Neuron (in vitro differentiated cells): ENCODE measurements at regions not wholly inside any gene's neighbourhood (a gene's known extent, or its start where the extent isn't known, plus 50 kb on each side); places are given as distances from the start of the nearest gene placed in this dataset.
"Not testable (repeated sequence)": the region's sequence is repeated elsewhere in the genome, so short reads cannot be mapped to it uniquely, and the experiment has no call there.

Source experiments
- H2AFZ ChIP-seq: one replicate; pipeline ENCODE4 v1.6.1; 2013; ENCODE audit warnings: low read depth, mild to moderate bottlenecking, inconsistent platforms, low read length, moderate library complexity
- H3K27me3 ChIP-seq: one replicate; pipeline ENCODE4 v1.6.1; 2013; ENCODE audit warnings: low read length; ENCODE audit not compliant: insufficient read depth
- H3K36me3 ChIP-seq: one replicate; pipeline ENCODE4 v1.6.1; 2013; ENCODE audit warnings: low read length; ENCODE audit not compliant: insufficient read depth
- H3K4me1 ChIP-seq: one replicate; pipeline ENCODE4 v1.6.1; 2013; ENCODE audit warnings: low read length; ENCODE audit not compliant: insufficient read depth
- H3K4me3 ChIP-seq: 2 replicates; pipeline ENCODE4 v1.5.1; 2013; ENCODE audit warnings: mild to moderate bottlenecking, low read length, moderate library complexity
- H3K9me3 ChIP-seq: one replicate; pipeline ENCODE4 v1.6.1; 2013; ENCODE audit warnings: low read length

DNA sequence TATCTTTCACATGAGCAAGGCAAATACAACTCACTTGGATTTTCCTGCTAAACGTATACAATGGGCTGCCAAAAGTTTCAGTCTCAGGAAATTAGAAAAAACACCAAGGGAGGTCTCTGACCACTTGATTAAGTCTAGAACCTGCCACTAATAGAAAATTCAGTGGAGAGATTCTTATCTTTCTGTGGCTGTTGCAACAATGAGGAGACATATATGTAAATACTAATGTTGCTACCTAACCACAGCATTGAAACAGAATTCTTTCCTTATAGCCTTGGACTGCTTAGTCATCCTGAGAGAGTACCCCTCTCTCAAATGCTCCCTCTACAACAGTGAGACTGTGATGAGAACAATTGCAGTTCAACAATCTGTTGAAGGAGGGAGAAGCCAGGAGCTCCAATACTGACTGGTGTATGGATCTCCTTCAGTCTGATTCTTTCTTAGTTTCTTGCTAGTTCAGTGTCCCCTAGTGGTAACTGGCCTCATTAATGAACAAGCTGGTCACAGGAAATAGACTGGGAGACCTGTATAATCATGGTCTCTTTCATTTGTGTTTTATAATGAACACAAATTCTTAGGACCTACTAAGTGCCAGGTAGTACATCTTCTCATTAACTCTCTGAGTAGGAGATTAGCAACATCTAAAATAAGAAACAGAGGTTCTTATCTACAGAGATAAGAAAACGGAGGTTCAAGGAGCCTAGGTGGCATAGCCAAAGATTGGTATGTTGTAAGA, 164.5 kb downstream of the SLC38A4 start:
- no peaks in the 10 kb centered on the region for H3K9me3 ChIP-seq
- no peaks in the 10 kb centered on the region for H3K4me1 ChIP-seq
- no peak overlapping the region for H3K4me3 ChIP-seq
- no peaks in the 10 kb centered on the region for H3K27me3 ChIP-seq
- no peak overlapping the region for H2AFZ ChIP-seq
- H3K36me3 ChIP-seq = no peaks in the 10 kb centered on the region

DNA sequence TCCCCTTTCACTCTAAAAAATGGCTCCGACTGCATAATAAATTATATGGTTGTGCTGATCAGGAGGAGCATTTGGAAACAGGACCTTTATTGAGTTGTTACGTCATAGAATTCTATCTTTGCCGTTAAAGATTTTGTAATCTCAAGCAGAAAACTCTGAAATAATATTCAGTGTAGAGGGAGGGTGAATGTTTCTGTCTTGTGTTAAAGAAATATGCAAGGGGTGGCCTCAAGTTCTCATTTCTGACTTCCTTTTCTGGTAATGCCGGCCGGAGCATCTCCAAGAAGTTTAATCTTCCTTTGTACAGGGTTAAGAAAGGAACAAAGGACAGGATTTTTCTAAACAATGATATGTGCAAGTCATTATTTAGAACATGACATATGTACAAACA, 165.1 kb downstream of the SLC38A4 start:
- Histone ChIP-seq H3K4me3 (no peak overlapping the region), H3K4me1 (no peaks in the 10 kb centered on the region)

DNA sequence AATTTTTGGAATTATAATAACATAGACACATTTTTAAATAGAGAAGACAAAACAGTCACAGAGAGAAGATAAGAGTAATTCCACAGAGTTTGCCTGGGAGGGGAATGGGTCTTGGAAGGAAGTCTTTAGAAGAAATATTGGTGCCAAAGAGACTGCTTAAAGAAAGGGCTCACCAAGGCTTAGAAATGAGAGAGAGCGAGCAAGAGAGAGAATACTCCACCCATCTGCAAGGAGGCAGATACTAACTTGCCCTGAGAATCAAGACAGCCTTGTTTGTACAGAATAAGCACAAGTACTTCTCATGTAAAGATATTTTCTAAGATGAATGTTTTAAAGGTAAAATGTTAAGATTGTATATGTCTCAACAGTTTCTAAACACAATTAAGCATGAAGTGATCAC, 165.5 kb downstream of the SLC38A4 start:
- no peaks in the 10 kb centered on the region for H3K27me3 ChIP-seq
- no peaks in the 10 kb centered on the region for H3K9me3 ChIP-seq
- no peak overlapping the region for H2AFZ ChIP-seq
- H3K4me1 ChIP-seq = no peaks in the 10 kb centered on the region
- H3K4me3 ChIP-seq = no peak overlapping the region
- H3K36me3 ChIP-seq = no peaks in the 10 kb centered on the region

More for the DNA sequence above, 165.1 kb downstream of the SLC38A4 start:
- H3K9me3 ChIP-seq = no peaks in the 10 kb centered on the region
- no peaks in the 10 kb centered on the region for H3K27me3 ChIP-seq
- H2AFZ ChIP-seq = no peak overlapping the region
- H3K36me3 ChIP-seq = no peaks in the 10 kb centered on the region

DNA sequence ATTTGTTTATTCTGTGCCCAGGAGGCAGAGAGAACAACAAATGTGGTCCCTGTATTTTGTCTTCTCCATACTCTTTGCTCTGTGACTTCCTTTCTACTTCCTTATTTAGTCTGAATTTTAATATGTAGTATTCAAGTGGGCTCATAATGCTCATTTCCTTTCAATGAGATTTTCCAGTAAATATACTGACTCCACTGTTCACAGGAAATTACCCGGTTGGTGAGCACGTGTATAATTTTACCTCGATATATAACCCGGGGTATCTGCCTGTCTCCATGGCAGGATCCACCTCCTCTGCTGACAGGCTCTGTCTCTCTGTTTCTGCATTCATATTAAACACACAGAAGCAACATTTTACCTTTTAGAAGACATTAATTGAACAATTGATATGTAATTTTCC, 166.0 kb downstream of the SLC38A4 start:
- no peaks in the 10 kb centered on the region for H3K4me1 ChIP-seq
- H3K27me3 ChIP-seq = no peaks in the 10 kb centered on the region
- no peak overlapping the region for H3K4me3 ChIP-seq
- H3K36me3 ChIP-seq = no peaks in the 10 kb centered on the region
- H2AFZ ChIP-seq = no peak overlapping the region
- H3K9me3 ChIP-seq = no peaks in the 10 kb centered on the region

DNA sequence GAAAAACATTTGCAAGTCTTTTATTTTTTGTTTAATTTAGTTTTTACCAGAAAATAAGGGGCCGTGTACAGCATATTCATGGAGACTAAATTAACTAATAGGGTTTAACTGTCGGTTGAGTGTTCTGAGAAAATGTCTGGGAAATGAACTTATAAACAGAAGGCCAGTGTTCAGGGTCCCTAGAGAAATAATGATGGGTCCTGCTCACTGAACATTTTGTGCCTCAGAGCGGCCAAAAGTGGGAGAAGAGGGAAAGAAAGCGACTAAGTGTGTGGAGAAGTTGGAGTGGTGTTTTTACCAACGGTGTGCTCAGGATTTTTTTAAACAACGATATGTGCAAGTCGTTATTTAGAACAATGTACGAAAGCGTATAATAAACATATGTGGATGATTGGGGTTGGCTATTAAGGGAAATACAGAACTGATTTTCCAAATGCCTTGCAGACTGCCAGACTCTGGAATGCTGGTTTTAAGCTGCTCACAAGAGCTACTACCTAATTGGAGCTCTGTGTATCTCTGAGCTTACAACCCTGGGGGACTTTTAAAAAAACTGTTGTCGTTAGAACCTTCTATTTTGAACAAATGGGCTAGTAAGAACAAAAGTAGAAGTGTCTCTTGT, 166.7 kb downstream of the SLC38A4 start:
- Histone ChIP-seq H3K4me3 (no peak overlapping the region), H2AFZ (no peak overlapping the region), H3K36me3 (no peaks in the 10 kb centered on the region), H3K9me3 (no peaks in the 10 kb centered on the region), H3K27me3 (no peaks in the 10 kb centered on the region), H3K4me1 (no peaks in the 10 kb centered on the region)

DNA sequence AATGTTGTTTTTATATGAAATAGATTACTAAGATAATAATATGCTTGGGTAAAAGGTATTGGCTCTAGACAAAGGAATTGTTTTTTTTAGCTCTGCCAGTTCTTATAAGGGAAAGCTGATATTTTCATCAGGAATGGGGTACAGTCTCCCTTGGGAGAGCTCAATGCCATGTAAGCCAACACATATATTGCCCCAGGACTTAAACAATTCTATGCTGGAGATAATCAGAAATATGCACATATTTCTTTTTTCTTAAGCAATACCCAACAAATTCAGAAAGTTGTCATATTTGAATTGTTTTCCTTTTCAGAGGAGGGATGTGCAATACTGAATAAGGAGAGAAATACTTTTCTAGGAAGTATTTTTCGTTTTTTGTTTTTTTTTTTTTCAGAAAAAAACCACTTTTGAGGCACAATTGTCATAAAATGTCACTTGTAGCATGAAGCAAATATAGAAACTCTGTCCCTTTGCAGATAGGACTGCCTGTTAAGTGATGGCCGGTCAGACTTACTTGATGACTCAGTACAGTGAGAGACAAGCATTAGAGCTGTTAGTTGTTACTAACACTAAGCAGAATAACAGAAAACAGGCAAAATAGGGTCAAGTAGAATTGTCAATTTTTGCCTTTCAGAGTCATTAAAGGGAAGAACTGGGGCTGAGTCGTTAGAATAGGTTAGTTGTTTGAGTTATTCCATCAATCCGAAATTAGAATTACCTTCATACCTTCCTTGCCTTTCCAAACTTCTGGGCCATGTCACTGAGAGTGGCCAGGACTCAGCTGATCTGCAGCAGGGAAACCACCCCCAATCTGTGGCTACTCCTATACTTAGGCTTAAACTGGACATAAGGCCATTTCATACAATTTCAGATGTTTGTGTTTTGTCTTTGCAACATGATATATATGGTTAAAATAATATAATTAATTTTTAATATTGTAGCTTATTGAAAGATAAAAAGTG, 168.1 kb downstream of the SLC38A4 start:
- no peaks in the 10 kb centered on the region for H3K4me1 ChIP-seq
- no peaks in the 10 kb centered on the region for H3K36me3 ChIP-seq
- no peak overlapping the region for H3K4me3 ChIP-seq
- no peaks in the 10 kb centered on the region for H3K9me3 ChIP-seq
- no peak overlapping the region for H2AFZ ChIP-seq
- H3K27me3 ChIP-seq = no peaks in the 10 kb centered on the region

DNA sequence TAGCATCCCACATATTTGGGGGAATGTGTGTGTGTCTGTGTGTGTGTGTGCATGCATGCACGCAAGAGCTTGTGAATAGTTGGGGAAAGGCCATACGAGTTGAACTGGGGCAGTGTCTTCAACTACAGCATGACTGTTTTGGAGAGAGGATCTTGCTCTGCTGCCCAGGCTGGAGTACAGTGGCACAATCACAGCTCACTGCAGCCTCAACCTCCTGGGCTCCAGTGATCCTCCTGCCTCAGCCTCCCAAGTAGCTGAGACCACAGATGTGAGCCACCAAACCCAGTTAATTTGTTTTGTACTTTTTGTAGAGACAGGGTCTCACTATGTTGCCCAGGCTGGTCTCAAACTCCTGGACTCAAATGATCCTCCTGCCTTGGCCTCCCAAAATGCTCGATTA, 169.8 kb downstream of the SLC38A4 start:
- H3K4me1 ChIP-seq, H3K27me3 ChIP-seq, H3K9me3 ChIP-seq, H3K4me3 ChIP-seq, H2AFZ ChIP-seq, H3K36me3 ChIP-seq: not testable (repeated sequence)

DNA sequence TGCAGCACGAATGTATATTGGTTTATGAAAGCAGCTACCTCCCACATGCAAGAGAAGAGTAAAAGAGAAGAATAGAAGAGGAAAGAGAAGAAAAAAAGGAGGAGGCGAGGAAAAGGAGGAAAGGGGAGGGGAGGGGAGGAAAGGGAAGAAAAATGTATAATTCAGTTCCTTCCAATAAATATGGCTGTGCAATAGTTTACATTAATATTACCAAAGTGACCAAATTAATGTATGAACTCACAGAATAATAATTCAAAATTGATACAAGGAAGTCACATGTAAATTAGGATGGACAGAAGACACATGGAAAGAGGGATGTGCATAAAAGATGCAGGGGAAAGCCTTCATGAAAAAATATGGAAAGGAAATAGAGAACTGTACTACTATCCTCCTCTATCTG, 172.5 kb downstream of the SLC38A4 start:
- Histone ChIP-seq H3K9me3 (no peaks in the 10 kb centered on the region), H3K27me3 (no peaks in the 10 kb centered on the region), H3K4me3 (no peak overlapping the region), H3K4me1 (no peaks in the 10 kb centered on the region), H3K36me3 (no peaks in the 10 kb centered on the region), H2AFZ (no peak overlapping the region)

DNA sequence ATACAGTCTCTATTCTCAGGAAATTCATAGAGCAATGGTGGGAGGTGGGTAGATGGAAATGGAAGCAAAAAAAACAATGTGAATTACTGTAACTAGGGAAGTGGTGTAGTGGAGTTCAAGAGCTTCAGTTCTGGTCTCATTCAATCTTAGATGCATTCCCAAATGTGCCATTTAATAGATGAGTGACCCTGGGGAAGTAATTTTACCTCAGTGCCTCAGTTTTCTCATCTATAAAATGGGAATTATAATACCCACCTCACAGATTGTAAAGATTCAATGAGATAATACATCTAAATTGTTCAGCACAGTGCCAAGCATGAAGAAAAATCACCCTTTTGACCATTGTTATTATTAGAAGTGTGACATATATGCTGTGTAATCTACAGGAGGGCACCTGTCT, 173.1 kb downstream of the SLC38A4 start:
- H3K4me1 ChIP-seq = no peaks in the 10 kb centered on the region
- H3K4me3 ChIP-seq = no peak overlapping the region
- no peak overlapping the region for H2AFZ ChIP-seq
- no peaks in the 10 kb centered on the region for H3K36me3 ChIP-seq
- no peaks in the 10 kb centered on the region for H3K9me3 ChIP-seq
- no peaks in the 10 kb centered on the region for H3K27me3 ChIP-seq

DNA sequence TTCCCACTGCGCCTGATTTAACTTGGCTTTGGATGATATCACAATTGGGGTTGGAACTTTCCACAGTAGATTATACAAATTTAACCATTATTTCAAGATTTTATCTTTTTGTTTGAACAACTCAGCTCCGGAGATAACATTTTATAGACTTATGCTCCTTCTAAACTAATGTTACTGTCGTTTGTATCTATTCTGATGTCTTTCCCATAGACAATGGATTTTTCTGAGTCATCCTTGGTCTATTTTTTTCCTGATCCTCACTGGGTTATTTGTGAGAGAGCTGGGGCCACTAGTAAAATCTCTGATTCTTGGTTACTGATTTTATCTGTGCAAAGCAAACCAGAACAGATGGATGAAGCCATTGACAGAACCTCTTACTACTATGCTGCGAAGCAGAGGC, 175.1 kb downstream of the SLC38A4 start:
- H3K4me3 ChIP-seq = no peak overlapping the region

DNA sequence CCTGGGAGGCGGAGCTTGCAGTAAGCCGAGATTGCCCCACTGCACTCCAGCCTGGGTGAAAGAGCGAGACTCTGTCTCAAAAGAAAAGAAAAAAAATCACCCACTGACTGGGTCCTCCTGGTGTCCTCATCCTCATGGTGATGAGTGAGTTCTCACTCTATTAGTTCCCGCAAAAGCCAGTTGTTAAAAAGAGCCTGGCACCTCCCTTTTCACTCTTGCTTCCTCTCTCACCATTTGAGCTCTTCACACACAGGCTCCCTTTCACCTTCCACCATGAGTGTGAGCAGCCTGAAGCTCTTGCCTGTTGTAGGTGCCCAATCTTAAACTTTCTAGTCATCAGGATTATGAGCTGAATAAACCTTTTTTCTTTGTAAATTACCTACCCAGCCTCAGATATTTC, 176.4 kb downstream of the SLC38A4 start:
- no peaks in the 10 kb centered on the region for H3K27me3 ChIP-seq
- H3K9me3 ChIP-seq = no peaks in the 10 kb centered on the region
- H2AFZ ChIP-seq = no peak overlapping the region
- H3K36me3 ChIP-seq = no peaks in the 10 kb centered on the region
- H3K4me3 ChIP-seq = no peak overlapping the region
- H3K4me1 ChIP-seq = no peaks in the 10 kb centered on the region

More for the DNA sequence above, 175.1 kb downstream of the SLC38A4 start:
- Histone ChIP-seq H2AFZ (no peak overlapping the region), H3K36me3 (no peaks in the 10 kb centered on the region), H3K4me1 (no peaks in the 10 kb centered on the region), H3K27me3 (no peaks in the 10 kb centered on the region), H3K9me3 (no peaks in the 10 kb centered on the region)

DNA sequence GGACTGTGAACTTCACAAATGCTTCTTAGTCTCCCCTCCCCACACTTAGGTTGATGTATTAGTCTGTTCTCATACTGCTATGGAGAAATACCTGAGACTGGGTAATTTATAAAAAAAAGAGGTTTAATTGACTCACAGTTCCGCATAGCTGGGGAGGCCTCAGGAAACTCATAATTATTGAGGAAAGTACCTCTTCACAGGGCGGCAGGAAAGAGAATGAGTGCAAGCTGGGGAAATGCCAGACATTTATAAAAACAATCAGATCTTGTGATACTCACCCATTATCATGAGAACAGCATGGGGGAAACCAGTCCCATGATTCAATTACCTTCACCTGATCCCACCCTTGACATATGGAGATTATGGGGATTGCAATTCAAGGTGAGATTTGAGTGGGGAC, 178.8 kb downstream of the SLC38A4 start:
- Histone ChIP-seq H3K4me1 (no peaks in the 10 kb centered on the region), H3K27me3 (no peaks in the 10 kb centered on the region), H3K36me3 (no peaks in the 10 kb centered on the region), H3K4me3 (no peak overlapping the region), H2AFZ (no peak overlapping the region), H3K9me3 (no peaks in the 10 kb centered on the region)

DNA sequence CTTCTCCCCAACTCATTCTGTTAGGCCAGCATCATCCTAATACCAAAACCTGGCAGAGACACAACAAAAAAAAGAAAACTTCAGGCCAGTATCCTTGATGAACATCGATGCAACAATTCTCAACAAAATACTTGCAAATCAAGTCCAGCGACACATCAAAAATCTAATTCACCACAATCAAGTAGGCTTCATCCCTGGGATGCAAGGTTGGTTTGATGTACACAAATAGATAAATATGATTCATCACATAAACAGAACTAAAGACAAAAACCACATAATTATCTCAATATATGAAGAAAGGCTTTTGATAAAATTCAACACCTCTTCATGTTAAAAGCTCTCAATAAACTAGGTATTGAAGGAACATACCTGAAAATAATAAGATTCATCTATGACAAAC, 184.1 kb downstream of the SLC38A4 start:
- H3K4me3 ChIP-seq, H3K9me3 ChIP-seq, H3K36me3 ChIP-seq, H2AFZ ChIP-seq, H3K27me3 ChIP-seq, H3K4me1 ChIP-seq: not testable (repeated sequence)
